RWPE1 (cell line): ENCODE measurements at regions not wholly inside any gene's neighbourhood (a gene's known extent, or its start where the extent isn't known, plus 50 kb on each side); places are given as distances from the start of the nearest gene placed in this dataset.

Experiments
- CTCF ChIA-PET: fragments of 350-600 bp; sonication (Branson Sonifier 250); formaldehyde crosslinking; extraction: SDS; loops from one replicate; lab custom pipeline; 2021; lab: Yijun Ruan, JAX
- POLR2A ChIA-PET: fragments of 400-600 bp; formaldehyde crosslinking; extraction: SDS; loops from one replicate; lab custom pipeline; 2020; ENCODE audit warnings: antibody characterized with exemption; ENCODE audit not compliant: low non-redundant PET; lab: Yijun Ruan, JAX
- DNase-seq: peaks from one replicate; pipeline ENCODE4 v3.0.0; 2012; ENCODE audit warnings: low spot score
- H3K27ac ChIP-seq: fragments of 450-650 bp; 2 replicates; pipeline ENCODE4 v1.5.1; 2017
- CTCF ChIP-seq: fragments of 450-650 bp; conservative IDR thresholded peaks from 2 replicates; pipeline ENCODE4 v1.5.1; 2017; ENCODE audit warnings: low read depth, mild to moderate bottlenecking

DNA sequence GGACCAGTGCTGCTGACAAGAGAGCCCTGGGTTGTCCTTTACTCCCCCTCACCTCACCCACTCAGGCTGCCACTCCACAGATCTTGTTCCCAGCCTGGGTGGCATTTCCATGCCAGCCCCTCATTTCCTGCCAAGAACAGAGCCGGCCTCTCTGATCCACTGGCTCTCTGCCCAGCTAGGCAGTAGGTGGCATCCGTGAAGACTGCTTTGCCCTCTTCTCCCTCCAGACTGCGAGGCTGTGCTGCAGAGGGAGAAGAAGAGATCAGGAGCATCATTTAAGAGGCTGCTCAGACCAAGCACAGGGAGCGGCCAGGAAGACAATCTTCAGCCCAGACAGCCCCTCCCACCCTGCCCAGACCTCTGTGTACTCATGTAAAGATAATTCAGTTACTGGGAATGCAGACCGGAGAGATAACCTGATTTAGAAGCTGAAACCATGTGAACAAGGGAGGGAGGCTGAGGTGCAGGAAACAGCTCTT lies 126.9 kb upstream of the NCAM1 start:
- POLR2A ChIA-PET = no interaction called here

DNA sequence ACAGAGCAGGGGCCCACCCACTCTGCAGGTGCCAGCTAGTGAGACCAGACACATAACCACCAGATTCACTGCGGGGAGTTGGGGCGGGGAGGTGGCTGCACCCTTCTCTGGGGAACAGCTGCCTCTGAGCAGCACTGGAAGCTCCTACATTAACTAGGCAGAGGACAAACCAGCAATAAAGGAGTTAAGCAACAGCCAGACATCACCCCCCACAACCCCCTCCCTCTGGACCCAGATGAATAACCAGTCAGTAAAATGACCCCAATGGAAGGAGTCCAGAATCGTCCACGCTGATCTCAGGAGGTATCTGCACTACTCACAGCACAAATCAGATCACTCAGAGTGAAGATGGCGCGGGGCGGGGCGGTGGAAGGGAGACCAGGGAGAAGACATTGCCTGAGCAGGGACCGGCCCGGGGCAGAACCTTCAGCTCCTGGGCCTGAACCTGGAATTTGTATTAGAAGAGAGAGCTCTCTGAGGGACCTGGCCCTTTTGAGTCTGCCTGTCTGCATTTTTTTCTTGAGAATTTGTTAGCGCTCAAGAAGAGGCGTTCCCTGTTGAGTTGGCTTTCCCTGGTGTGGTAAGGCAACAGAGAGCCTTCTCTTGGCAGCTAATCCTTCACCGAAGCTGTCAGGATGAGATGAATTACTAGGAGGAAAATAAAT lies 125.5 kb upstream of the NCAM1 start:
- POLR2A ChIA-PET = no interaction called here
- CTCF ChIA-PET = interaction anchor here (1.1 kb wide), 1 partner anchor 248 kb away, joined by 4 read pairs; no protein-coding TSS in a partner anchor
- no peak for TF ChIP-seq CTCF

More for the DNA sequence above, 126.9 kb upstream of the NCAM1 start:
- no peak for DNase-seq
- CTCF ChIA-PET = interaction anchor here (0.5 kb wide), 1 partner anchor 16 kb away, joined by 4 read pairs; no protein-coding TSS in a partner anchor
- no peak overlapping the region for H3K27ac ChIP-seq
- TF ChIP-seq CTCF = no peak

DNA sequence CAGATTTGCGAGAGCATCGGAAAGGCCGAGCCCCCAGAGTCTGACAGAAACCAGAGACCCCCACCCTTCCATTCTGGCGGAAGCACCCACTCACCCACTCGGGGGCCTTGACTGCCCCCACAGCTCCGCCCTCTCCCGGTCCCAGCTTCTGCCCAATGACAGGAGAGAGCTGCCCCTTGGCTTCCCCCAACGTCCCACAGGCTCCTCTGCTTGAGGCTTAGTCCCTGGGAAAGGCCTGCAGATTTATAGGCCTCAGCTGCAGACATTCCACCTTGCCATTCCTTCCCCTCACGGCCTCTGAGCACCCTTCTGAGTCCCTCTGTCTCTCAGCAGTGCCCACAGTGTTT lies 125.0 kb upstream of the NCAM1 start:
- no peak for DNase-seq
- ChIA-PET POLR2A (no interaction called here), CTCF (interaction anchor here (1.1 kb wide), 1 partner anchor 248 kb away, joined by 4 read pairs; no protein-coding TSS in a partner anchor)
- H3K27ac ChIP-seq = no peak overlapping the region
- no peak for TF ChIP-seq CTCF

More for the DNA sequence above, 125.5 kb upstream of the NCAM1 start:
- no peak for DNase-seq
- H3K27ac ChIP-seq = no peak overlapping the region

GRCh38 chr11:112837162-112837826 lies 123.9 kb upstream of the NCAM1 start:
- POLR2A ChIA-PET = interaction anchor here (0.6 kb wide), 1 partner anchor 13 kb away, joined by 3 read pairs; no protein-coding TSS in a partner anchor
- no peak for TF ChIP-seq CTCF
- no peak for DNase-seq
- CTCF ChIA-PET = interaction anchor here (0.6 to 1.1 kb wide), 3 partner anchors 249 to 547 kb away, joined by 3 to 4 read pairs (median 3); no protein-coding TSS in a partner anchor
- H3K27ac ChIP-seq = no peak overlapping the region

GRCh38 chr11:112839051-112839450 lies 122.2 kb upstream of the NCAM1 start:
- TF ChIP-seq CTCF = no peak
- DNase-seq = no peak
- POLR2A ChIA-PET = no interaction called here
- H3K27ac ChIP-seq = no peak overlapping the region
- CTCF ChIA-PET = no interaction called here

DNA sequence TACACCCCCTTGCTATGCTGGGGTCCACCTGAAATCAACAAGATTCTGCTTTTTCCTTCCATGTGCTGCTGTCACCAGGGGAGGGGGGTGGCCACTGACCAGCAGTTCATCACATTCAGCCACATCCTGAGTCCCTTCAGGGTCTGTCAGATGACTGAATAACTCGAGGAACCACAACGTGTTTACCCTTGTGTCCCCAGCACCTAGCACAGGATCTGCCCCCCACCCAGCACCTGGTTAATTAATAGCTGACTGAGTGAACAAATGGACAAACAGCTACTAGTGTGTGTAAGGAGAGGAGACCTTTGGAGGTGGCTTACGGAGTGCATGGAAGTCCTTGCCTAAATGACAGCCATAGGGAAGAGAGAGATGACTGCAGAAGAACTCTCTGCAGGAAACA lies 119.5 kb upstream of the NCAM1 start:
- H3K27ac ChIP-seq = no peak overlapping the region
- POLR2A ChIA-PET = no interaction called here
- DNase-seq = no peak
- CTCF ChIA-PET = interaction anchor here (0.6 kb wide), 1 partner anchor 728 kb away, joined by 3 read pairs; no protein-coding TSS in a partner anchor
- no peak for TF ChIP-seq CTCF
